Neural progenitor cell (in vitro differentiated cells): ENCODE measurements at regions not wholly inside any gene's neighbourhood (a gene's known extent, or its start where the extent isn't known, plus 50 kb on each side); places are given as distances from the start of the nearest gene placed in this dataset.

ENCODE experiments used
- CTCF ChIP-seq: fragments of 200-600 bp; sonication (generic); IDR thresholded peaks from 2 replicates; pipeline ENCODE4 v1.5.1; 2017; ENCODE audit warnings: antibody characterized with exemption, mild to moderate bottlenecking
- EZH2 ChIP-seq: fragments of 200-600 bp; sonication (generic); IDR thresholded peaks from 2 replicates; pipeline ENCODE4 v1.6.1; 2017; ENCODE audit warnings: antibody characterized with exemption, mild to moderate bottlenecking, moderate library complexity
- EZH2phosphoT487 ChIP-seq: fragments of 200-600 bp; sonication (generic); IDR thresholded peaks from 2 replicates; pipeline ENCODE4 v1.6.1; 2017; ENCODE audit warnings: antibody characterized with exemption

- TF ChIP-seq CTCF (no peak), EZH2 (no peak), EZH2phosphoT487 (no peak)
Measured at GRCh38 chr6:165110860-165111259, 198.5 kb downstream of the C6orf118 start.
